Immature natural killer cell (primary cell): ENCODE measurements at regions not wholly inside any gene's neighbourhood (a gene's known extent, or its start where the extent isn't known, plus 50 kb on each side); places are given as distances from the start of the nearest gene placed in this dataset.

Source experiments
- DNase-seq, 3 donors: peaks; one replicate each; pipeline ENCODE4 v3.0.0; 2022; ENCODE audit warnings: mixed read lengths in 1 of 3
- H3K27ac Mint-ChIP-seq, 6 donors: one replicate each; pipeline ENCODE4 v1.8.0; 2020; ENCODE audit warnings: mixed read lengths in 6 of 6, mild to moderate bottlenecking in 5 of 6, inconsistent platforms in 4 of 6, moderate library complexity in 3 of 6
- H3K27me3 Mint-ChIP-seq, 3 donors: one replicate each; pipeline ENCODE4 v1.8.0; 2020 to 2021; ENCODE audit warnings: low read depth in 3 of 3, mild to moderate bottlenecking in 3 of 3, mixed read lengths in 3 of 3, moderate library complexity in 3 of 3, inconsistent platforms in 1 of 3
- H3K36me3 Mint-ChIP-seq, 3 donors: one replicate each; pipeline ENCODE4 v1.8.0; 2020; ENCODE audit warnings: mixed read lengths in 3 of 3, inconsistent platforms in 2 of 3, mild to moderate bottlenecking in 2 of 3
- H3K4me1 Mint-ChIP-seq, 2 donors: one replicate each; pipeline ENCODE4 v1.8.0; 2020; ENCODE audit warnings: inconsistent platforms in 2 of 2, mild to moderate bottlenecking in 2 of 2, mixed read lengths in 2 of 2, moderate library complexity in 1 of 2
- H3K4me3 Mint-ChIP-seq, 5 donors: one replicate each; pipeline ENCODE4 v1.8.0; 2020; ENCODE audit warnings: mild to moderate bottlenecking in 5 of 5, mixed read lengths in 5 of 5, inconsistent platforms in 3 of 5, moderate library complexity in 3 of 5
- H3K9me3 Mint-ChIP-seq, 6 donors: one replicate each; pipeline ENCODE4 v1.8.0; 2020; ENCODE audit warnings: mild to moderate bottlenecking in 6 of 6, mixed read lengths in 6 of 6, inconsistent platforms in 4 of 6, moderate library complexity in 3 of 6

DNA sequence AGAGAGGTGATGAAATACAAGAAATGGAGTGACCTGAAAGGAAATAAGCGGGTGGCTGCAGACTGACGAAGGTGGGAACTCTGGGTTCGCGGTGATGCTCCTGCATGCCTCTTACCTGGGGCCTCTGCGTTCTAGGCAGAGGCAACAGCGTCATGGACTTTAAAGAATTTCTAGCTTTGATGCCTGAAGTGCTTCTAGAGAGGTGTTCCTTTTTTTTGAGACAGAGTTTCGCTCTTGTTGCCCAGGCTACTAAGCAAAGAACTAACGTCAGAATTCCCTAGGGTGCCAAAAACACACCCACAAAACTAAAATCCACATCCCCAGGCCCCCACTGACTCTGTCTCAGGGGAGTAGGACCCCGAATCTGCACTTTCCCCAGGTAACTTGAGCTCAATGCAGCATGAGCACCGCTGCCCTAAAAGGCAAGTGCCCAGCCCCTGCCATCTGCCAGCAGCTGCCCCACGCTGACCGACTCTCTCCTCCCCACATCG lies 110.5 kb upstream of the ID2 start:
- Mint-ChIP-seq H3K36me3 (peaks cover 0 to 3% (median 0%) of the 10 kb centered on the region in 3 donors), H3K27ac (peak overlapping the region in 1 of 6 donors; percentile 45), H3K27me3 (peaks cover 0 to 7% (median 6%) of the 10 kb centered on the region in 3 donors), H3K9me3 (no peaks in the 10 kb centered on the region), H3K4me1 (peaks cover 25 to 26% of the 10 kb centered on the region in 2 donors), H3K4me3 (no peak overlapping the region)
- no peak for DNase-seq

DNA sequence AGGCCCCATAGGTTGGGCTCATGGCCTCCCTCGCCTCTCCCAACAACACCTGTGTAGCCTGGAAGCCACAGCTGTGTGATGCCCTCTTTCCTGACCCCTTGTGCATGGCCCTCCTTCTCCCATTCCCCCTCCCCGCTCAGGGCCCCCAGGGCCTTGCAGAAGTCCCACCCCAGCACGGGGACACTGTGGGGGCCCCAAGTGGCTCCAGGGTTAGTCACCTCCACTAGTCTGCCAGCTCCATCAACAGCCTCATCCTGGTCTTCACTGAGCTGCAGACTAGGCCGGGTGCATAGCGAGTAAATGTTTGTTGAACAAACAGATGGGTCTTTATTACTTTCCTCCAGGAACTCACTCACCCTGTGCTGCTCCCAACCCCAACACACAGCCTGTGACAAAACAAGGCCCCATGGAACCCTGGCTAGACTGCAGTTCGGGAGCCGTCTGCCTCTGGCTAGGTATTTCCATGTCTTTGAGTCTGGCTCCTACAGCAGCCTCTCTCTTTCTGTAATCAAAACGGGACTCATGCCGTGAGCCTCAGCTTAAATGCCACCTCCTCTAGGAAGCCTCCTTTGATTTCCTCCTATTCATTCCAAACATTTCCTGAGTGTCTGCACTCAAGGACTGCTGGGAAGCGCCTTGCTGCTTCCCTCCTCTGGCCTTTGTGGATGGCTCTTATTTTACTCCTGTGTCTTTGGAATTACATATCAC lies 109.9 kb upstream of the ID2 start:
- peaks cover 0 to 3% (median 0%) of the 10 kb centered on the region in 3 donors for H3K36me3 Mint-ChIP-seq
- no peak overlapping the region for H3K4me3 Mint-ChIP-seq
- H3K27me3 Mint-ChIP-seq = peaks cover 0 to 7% (median 6%) of the 10 kb centered on the region in 3 donors
- peak overlapping the region in 2 of 6 donors; percentile 26 to 45 for H3K27ac Mint-ChIP-seq
- DNase-seq = no peak
- no peaks in the 10 kb centered on the region for H3K9me3 Mint-ChIP-seq
- peaks cover 31 to 32% of the 10 kb centered on the region in 2 donors for H3K4me1 Mint-ChIP-seq

GRCh38 chr2:8572712-8573233 lies 109.1 kb upstream of the ID2 start:
- Mint-ChIP-seq H3K27ac (no peak overlapping the region), H3K36me3 (peaks cover 0 to 3% (median 0%) of the 10 kb centered on the region in 3 donors), H3K27me3 (peaks cover 0 to 7% (median 6%) of the 10 kb centered on the region in 3 donors), H3K4me1 (peaks cover 35 to 37% of the 10 kb centered on the region in 2 donors), H3K9me3 (no peaks in the 10 kb centered on the region), H3K4me3 (no peak overlapping the region)
- no peak for DNase-seq

- H3K4me3 Mint-ChIP-seq = no peak overlapping the region
- peaks cover 35 to 37% of the 10 kb centered on the region in 2 donors for H3K4me1 Mint-ChIP-seq
- no peaks in the 10 kb centered on the region for H3K9me3 Mint-ChIP-seq
- DNase-seq = no peak
- H3K27ac Mint-ChIP-seq = no peak overlapping the region
- H3K27me3 Mint-ChIP-seq = peaks cover 0 to 7% (median 6%) of the 10 kb centered on the region in 3 donors
- peaks cover 0 to 3% (median 0%) of the 10 kb centered on the region in 3 donors for H3K36me3 Mint-ChIP-seq
Measured at GRCh38 chr2:8573234-8573941, 108.5 kb upstream of the ID2 start.

- Mint-ChIP-seq H3K27ac (no peak overlapping the region), H3K4me3 (peak overlapping the region in 4 of 5 donors; percentile 54 to 81 (median 76)), H3K9me3 (no peaks in the 10 kb centered on the region), H3K36me3 (peaks cover 0 to 3% (median 0%) of the 10 kb centered on the region in 3 donors), H3K4me1 (peaks cover 35 to 37% of the 10 kb centered on the region in 2 donors), H3K27me3 (peaks cover 0 to 7% (median 6%) of the 10 kb centered on the region in 3 donors)
- DNase-seq = no peak
Measured at GRCh38 chr2:8573942-8574195, 108.0 kb upstream of the ID2 start.

GRCh38 chr2:8574196-8575037 lies 107.4 kb upstream of the ID2 start:
- peak in 2 of 3 donors; percentile 28 to 29 for DNase-seq
- Mint-ChIP-seq H3K36me3 (peaks cover 0 to 3% (median 0%) of the 10 kb centered on the region in 3 donors), H3K4me3 (peak overlapping the region; percentile 54 to 81 (median 76)), H3K27ac (peak overlapping the region in 3 of 6 donors; percentile 12 to 69 (median 40)), H3K27me3 (peaks cover 0 to 7% (median 6%) of the 10 kb centered on the region in 3 donors), H3K9me3 (no peaks in the 10 kb centered on the region), H3K4me1 (peaks cover 35 to 37% of the 10 kb centered on the region in 2 donors)

DNA sequence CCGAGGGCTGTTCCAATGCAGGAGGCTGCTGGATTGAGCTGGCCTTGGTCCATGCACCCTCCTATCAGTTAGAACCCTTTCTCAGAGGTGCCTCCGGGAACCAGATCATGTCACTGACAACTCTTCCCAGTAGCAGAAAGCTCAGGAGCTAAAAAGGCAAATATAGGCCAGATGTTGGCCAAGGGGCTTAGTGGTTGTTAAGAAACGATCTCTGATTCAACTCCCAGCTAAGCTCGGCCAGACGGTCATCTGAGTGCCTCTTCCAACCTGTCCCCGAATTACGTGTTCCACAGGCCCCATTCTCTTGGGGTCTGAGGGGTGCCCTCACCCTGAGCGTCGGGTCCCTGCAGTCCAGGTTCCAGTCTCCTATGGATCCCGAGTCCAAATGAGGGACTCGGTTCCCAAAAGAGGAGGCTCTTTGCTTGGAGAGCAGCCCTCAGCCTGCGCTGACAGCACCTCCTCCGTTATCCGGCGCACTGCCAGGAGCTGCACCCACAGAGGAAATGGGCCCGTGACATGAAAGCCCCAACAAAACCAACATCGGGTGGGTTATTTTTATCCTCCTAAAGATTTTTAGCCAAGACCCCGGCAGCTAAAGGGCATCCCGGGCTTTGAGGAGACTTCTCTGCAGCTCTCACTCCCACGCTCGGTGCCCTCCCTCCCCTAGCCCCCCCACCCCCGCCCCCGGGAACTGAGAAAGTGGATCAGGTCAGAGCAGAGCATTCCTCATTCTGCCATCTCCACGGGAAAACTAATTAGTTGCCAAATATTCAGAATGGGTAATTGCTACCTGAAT lies 106.6 kb upstream of the ID2 start:
- Mint-ChIP-seq H3K9me3 (no peaks in the 10 kb centered on the region), H3K27ac (peak overlapping the region in 2 of 6 donors; percentile 4 to 9), H3K4me3 (peak overlapping the region; percentile 54 to 81 (median 76)), H3K4me1 (peaks cover 35 to 37% of the 10 kb centered on the region in 2 donors), H3K27me3 (peaks cover 0 to 7% (median 6%) of the 10 kb centered on the region in 3 donors), H3K36me3 (no peaks in the 10 kb centered on the region)
- DNase-seq = peak; percentile 58 to 65 (median 63)

GRCh38 chr2:8575834-8576423 lies 105.9 kb upstream of the ID2 start:
- H3K27me3 Mint-ChIP-seq = peaks cover 0 to 7% (median 6%) of the 10 kb centered on the region in 3 donors
- no peaks in the 10 kb centered on the region for H3K9me3 Mint-ChIP-seq
- peaks cover 37 to 38% of the 10 kb centered on the region in 2 donors for H3K4me1 Mint-ChIP-seq
- no peaks in the 10 kb centered on the region for H3K36me3 Mint-ChIP-seq
- peak overlapping the region in 3 of 6 donors; percentile 8 to 88 (median 25) for H3K27ac Mint-ChIP-seq
- DNase-seq = no peak
- peak overlapping the region; percentile 54 to 81 (median 76) for H3K4me3 Mint-ChIP-seq

- peak; percentile 22 to 25 (median 23) for DNase-seq
- H3K27me3 Mint-ChIP-seq = peaks cover 0 to 7% (median 6%) of the 10 kb centered on the region in 3 donors
- H3K36me3 Mint-ChIP-seq = no peaks in the 10 kb centered on the region
- H3K9me3 Mint-ChIP-seq = no peaks in the 10 kb centered on the region
- H3K4me3 Mint-ChIP-seq = peak overlapping the region; percentile 54 to 81 (median 76)
- peaks cover 37 to 39% of the 10 kb centered on the region in 2 donors for H3K4me1 Mint-ChIP-seq
- peak overlapping the region in 3 of 6 donors; percentile 11 to 56 (median 42) for H3K27ac Mint-ChIP-seq
Measured at GRCh38 chr2:8576525-8577167, 105.2 kb upstream of the ID2 start.

- Mint-ChIP-seq H3K27me3 (peaks cover 0 to 7% (median 6%) of the 10 kb centered on the region in 3 donors), H3K9me3 (no peaks in the 10 kb centered on the region), H3K4me1 (peaks cover 37 to 39% of the 10 kb centered on the region in 2 donors), H3K4me3 (no peak overlapping the region), H3K27ac (no peak overlapping the region), H3K36me3 (no peaks in the 10 kb centered on the region)
- DNase-seq = no peak
Measured at GRCh38 chr2:8577573-8577972, 104.3 kb upstream of the ID2 start.

DNA sequence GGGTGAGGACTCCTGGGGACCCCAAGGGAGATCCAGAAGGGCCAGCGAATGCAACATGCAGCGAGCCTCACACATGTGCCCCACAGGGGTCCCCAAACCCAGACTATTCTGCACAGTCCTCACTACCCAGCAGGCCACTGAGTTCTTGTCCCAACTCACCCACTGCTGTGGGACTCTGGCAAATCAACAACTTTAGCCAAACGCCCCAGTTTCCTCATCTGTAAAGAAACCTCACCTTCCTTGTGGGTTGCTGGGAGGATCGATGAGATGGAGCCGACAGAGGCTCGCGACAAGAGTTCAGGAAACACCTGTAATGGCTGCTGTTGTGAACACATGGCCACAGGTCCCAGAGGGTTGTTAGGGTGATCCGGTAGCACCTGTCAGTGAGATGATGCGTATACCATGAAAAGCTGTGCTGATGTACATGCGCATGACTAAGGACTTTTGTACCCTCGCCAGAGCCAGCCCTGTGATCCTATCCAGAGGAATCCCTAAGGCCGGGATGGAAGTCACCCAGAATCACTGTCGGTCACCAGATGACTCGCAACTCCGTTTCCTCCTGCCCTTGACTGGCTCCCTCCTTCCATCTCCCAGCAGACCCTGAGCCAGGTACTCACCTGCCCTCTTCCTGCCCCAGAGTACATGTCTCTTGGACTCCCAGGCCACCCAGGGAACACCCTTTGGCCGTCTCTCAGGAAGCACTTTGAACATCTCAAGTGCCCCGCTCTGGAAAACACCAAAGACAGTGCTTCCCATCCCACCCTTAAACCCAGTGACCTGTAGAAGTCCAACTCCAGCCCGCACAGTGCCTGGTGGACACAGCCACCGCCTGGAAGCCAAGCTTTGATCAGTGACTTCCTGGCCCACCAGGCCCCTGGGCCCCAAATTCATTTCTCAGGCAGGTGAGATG lies 103.3 kb upstream of the ID2 start:
- Mint-ChIP-seq H3K4me3 (no peak overlapping the region), H3K4me1 (peaks cover 41 to 42% of the 10 kb centered on the region in 2 donors), H3K27me3 (peaks cover 2 to 7% (median 3%) of the 10 kb centered on the region in 3 donors), H3K27ac (no peak overlapping the region), H3K36me3 (no peaks in the 10 kb centered on the region), H3K9me3 (no peaks in the 10 kb centered on the region)
- no peak for DNase-seq
